ENCODE measurements at regions not wholly inside any gene's neighbourhood (a gene's known extent, or its start where the extent isn't known, plus 50 kb on each side); places are given as distances from the start of the nearest gene placed in this dataset.

DNA sequence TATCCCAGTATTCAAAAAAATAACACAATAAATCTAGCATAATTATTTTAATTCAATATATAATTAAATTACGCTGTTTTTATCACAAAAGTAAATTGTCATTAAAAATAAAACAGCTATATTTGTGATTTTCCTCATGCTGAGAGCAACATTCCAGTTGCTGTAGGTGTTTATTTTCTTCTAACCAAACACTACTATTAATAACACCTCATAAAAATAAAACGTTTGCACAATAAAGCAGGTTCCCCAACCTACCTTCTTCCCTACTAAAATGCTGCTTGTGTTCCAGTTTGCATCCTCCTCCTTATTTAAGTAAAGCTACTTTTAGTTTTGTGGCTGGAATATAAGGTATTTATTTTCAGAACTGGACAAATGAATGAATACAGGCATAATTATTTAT, 108.2 kb upstream of the LGSN start:
- intact Hi-C loops (cut with DNase I): no loop called here
- no peak for DNase-seq
- no peak overlapping the region for H3K4me3 ChIP-seq
- no peaks in the 10 kb centered on the region for H3K27me3 ChIP-seq
- H3K9me3 ChIP-seq: no peaks in the 10 kb centered on the region
- H3K36me3 ChIP-seq: no peaks in the 10 kb centered on the region
- no peaks in the 10 kb centered on the region for H3K4me1 ChIP-seq
- no peak overlapping the region for H3K27ac ChIP-seq
- 69 to 72% methylated on average over 2 of the region's 2 CpGs for WGBS, 2 donors
- TF ChIP-seq POLR2A (IDR thresholded peaks at IDR 0.05): no peak
- TF ChIP-seq, protein P1, sequence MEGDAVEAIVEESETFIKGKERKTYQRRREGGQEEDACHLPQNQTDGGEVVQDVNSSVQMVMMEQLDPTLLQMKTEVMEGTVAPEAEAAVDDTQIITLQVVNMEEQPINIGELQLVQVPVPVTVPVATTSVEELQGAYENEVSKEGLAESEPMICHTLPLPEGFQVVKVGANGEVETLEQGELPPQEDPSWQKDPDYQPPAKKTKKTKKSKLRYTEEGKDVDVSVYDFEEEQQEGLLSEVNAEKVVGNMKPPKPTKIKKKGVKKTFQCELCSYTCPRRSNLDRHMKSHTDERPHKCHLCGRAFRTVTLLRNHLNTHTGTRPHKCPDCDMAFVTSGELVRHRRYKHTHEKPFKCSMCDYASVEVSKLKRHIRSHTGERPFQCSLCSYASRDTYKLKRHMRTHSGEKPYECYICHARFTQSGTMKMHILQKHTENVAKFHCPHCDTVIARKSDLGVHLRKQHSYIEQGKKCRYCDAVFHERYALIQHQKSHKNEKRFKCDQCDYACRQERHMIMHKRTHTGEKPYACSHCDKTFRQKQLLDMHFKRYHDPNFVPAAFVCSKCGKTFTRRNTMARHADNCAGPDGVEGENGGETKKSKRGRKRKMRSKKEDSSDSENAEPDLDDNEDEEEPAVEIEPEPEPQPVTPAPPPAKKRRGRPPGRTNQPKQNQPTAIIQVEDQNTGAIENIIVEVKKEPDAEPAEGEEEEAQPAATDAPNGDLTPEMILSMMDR (IDR thresholded peaks at IDR 0.05): no peak

DNA sequence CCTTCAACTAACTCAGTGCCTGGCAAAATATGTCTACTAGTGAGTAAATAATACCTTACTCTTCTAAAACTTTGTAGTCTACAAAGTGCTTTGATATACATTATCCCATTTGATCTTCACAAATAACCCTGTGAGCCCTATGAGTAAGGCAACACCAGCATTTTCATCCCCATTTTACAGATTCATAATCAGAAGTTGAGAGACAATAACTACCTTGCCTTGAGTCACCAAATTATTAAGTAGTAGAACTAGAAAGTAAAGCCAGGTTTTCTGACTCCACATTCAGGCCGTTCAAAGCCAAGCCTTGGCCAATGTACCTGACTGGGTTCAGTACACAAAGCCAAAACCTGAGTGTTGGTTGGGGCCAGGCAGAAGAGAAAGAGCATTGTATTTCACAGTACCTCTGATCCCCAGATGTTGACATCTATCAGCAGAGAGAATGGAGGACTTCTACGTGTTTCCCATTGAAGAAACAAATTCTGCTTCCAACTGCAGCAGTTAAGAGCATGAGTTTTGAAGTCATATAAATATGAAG, 111.3 kb upstream of the LGSN start:
- intact Hi-C loops (cut with DNase I): no loop called here
- no peaks in the 10 kb centered on the region for H3K27me3 ChIP-seq
- WGBS, 2 donors: 75 to 86% methylated on average over 2 of the region's 2 CpGs
- no peaks in the 10 kb centered on the region for H3K36me3 ChIP-seq
- DNase-seq: no peak
- no peak overlapping the region for H3K4me3 ChIP-seq
- H3K27ac ChIP-seq: no peak overlapping the region
- no peaks in the 10 kb centered on the region for H3K9me3 ChIP-seq
- TF ChIP-seq, protein P1 (IDR thresholded peaks at IDR 0.05): no peak
- no peak for TF ChIP-seq POLR2A (IDR thresholded peaks at IDR 0.05)
- H3K4me1 ChIP-seq: no peaks in the 10 kb centered on the region

DNA sequence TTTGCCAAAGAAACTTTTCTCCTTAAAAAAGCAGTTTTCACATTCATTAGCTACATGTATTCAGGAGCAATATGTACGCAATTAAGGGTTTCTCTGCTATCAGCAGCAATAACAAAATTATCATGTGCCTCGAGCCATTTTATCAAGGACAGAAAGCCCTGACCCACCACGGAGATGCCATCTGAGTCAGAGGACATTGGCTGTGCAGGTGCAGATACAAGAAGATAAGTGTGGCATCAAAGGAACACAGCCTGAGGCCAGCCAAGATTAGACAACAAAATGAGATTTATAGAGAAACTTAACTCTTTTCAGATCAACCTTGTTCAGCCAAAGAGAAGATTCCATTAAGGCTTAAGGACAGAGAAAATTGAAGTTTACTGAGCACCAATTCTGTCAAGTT, 115.2 kb upstream of the LGSN start:
- 51 to 68% methylated on average over 3 of the region's 3 CpGs for whole genome bisulfite sequencing, 2 donors
- no peaks in the 10 kb centered on the region for H3K36me3 ChIP-seq
- no peak for DNase-seq
- intact Hi-C loops (cut with DNase I): no loop called here
- H3K9me3 ChIP-seq: no peaks in the 10 kb centered on the region
- H3K27ac ChIP-seq: no peak overlapping the region
- no peak overlapping the region for H3K4me3 ChIP-seq
- TF ChIP-seq POLR2A (IDR thresholded peaks at IDR 0.05): no peak
- TF ChIP-seq, protein P1 (IDR thresholded peaks at IDR 0.05): no peak
- no peaks in the 10 kb centered on the region for H3K4me1 ChIP-seq
- H3K27me3 ChIP-seq: no peaks in the 10 kb centered on the region

DNA sequence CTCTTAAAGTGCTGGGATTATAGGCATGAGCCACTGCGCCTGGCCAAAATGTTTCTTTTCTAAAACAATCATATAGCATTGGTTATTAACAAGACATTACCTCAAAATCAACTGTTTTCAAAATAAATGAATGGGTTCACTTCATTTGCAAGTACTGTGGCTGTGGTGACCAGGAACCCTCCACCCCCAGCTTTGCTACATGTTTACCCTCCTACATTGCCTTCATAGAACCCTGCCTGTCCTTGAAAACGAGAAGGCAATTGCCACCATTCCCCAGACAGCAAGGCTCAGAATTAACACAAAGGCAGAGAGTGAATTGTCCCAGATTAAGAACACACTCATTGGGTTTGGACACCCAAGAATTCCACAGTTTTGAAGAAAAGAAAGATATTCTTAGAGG, 116.6 kb upstream of the LGSN start:
- no peak for TF ChIP-seq POLR2A (IDR thresholded peaks at IDR 0.05)
- TF ChIP-seq, protein P1 (IDR thresholded peaks at IDR 0.05): no peak
- Histone ChIP-seq H3K27ac (no peak overlapping the region), H3K9me3 (no peaks in the 10 kb centered on the region), H3K4me3 (no peak overlapping the region), H3K27me3 (no peaks in the 10 kb centered on the region), H3K36me3 (no peaks in the 10 kb centered on the region), H3K4me1 (no peaks in the 10 kb centered on the region)
- intact Hi-C loops (cut with DNase I): no loop called here
- no peak for DNase-seq
- WGBS, 2 donors: 56 to 100% methylated on average over 1 to 2 of the region's 2 CpGs

DNA sequence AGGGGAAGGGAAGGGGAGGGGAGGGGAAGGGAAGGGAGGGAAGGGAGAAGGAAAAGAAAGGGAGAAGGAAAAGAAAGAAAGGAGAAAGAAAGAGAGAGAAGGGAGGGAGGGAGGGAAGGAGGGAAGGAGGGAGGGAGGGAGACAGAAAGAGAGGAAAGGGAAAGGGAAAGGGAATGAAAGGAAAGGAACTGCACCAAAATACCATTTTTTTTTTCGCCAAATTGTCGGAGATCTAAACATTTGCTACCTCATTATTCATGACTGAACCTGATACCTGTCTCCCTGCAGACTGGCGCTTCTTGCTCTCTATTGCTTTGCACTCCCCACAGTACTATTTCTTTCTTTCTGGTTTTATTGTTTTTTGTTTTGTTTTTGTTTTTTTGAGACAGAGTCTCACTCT, 117.3 kb upstream of the LGSN start:
- Histone ChIP-seq H3K4me1 (no peaks in the 10 kb centered on the region), H3K27me3 (no peaks in the 10 kb centered on the region), H3K9me3 (no peaks in the 10 kb centered on the region), H3K27ac (no peak overlapping the region), H3K4me3 (no peak overlapping the region), H3K36me3 (no peaks in the 10 kb centered on the region)
- TF ChIP-seq POLR2A (IDR thresholded peaks at IDR 0.05): no peak
- TF ChIP-seq, protein P1 (IDR thresholded peaks at IDR 0.05): no peak
- no peak for DNase-seq
- 81 to 83% methylated on average over 3 of the region's 3 CpGs for WGBS, 2 donors
- intact Hi-C loops (cut with DNase I): no loop called here
